ENCODE measurements at regions not wholly inside any gene's neighbourhood (a gene's known extent, or its start where the extent isn't known, plus 50 kb on each side); places are given as distances from the start of the nearest gene placed in this dataset.

GRCh38 chr3:139113993-139114375 is 69.3 kb upstream of the PRR23C start:
- TF ChIP-seq, protein P1, sequence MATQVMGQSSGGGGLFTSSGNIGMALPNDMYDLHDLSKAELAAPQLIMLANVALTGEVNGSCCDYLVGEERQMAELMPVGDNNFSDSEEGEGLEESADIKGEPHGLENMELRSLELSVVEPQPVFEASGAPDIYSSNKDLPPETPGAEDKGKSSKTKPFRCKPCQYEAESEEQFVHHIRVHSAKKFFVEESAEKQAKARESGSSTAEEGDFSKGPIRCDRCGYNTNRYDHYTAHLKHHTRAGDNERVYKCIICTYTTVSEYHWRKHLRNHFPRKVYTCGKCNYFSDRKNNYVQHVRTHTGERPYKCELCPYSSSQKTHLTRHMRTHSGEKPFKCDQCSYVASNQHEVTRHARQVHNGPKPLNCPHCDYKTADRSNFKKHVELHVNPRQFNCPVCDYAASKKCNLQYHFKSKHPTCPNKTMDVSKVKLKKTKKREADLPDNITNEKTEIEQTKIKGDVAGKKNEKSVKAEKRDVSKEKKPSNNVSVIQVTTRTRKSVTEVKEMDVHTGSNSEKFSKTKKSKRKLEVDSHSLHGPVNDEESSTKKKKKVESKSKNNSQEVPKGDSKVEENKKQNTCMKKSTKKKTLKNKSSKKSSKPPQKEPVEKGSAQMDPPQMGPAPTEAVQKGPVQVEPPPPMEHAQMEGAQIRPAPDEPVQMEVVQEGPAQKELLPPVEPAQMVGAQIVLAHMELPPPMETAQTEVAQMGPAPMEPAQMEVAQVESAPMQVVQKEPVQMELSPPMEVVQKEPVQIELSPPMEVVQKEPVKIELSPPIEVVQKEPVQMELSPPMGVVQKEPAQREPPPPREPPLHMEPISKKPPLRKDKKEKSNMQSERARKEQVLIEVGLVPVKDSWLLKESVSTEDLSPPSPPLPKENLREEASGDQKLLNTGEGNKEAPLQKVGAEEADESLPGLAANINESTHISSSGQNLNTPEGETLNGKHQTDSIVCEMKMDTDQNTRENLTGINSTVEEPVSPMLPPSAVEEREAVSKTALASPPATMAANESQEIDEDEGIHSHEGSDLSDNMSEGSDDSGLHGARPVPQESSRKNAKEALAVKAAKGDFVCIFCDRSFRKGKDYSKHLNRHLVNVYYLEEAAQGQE (IDR thresholded peaks at IDR 0.05; ENCODE audit: insufficient read depth in 1 of 2, low read depth in 2 of 2, low read length in 2 of 2), result no peak
- TF ChIP-seq TAF1 (IDR thresholded peaks at IDR 0.05; ENCODE audit: borderline replicate concordance, insufficient read depth, low read length) (no peak), SIN3A (IDR thresholded peaks at IDR 0.05; ENCODE audit: borderline replicate concordance, insufficient read depth, low read length) (no peak), FOXP2 (optimal IDR thresholded peaks at IDR 0.05; ENCODE audit: borderline replicate concordance, extremely low read depth, extremely low read length, insufficient read depth) (no peak), POLR2AphosphoS5 (IDR thresholded peaks at IDR 0.05; ENCODE audit: low read depth, low read length) (no peak)

DNA sequence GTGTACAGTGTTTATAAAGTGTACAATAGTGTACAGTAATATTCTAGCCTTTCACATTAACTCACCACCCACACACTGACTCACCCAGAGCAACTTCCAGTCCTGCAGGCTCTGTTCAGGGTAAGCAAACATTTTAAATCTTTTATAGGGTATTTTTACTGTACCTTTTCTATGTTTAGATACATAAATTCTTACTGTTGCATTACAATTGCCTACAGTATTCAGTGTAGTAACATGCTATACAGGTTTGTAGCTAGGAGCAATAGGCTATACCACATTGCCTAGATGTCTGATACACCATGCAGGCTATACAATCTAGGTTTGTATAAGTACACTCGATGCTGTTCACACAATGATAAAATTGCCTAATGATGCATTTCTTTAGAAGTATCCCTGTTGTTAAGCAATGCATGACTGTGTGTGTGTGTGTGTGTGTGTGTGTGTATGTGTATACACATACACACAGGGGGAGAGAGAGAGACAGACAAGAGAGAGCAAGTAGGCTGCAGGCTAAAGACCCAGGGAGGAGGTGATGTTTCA is 72.5 kb upstream of the PRR23C start:
- TF ChIP-seq, protein P1 (IDR thresholded peaks at IDR 0.05; ENCODE audit: insufficient read depth in 1 of 2, low read depth in 2 of 2, low read length in 2 of 2), result no peak
- TF ChIP-seq FOXP2 (optimal IDR thresholded peaks at IDR 0.05; ENCODE audit: borderline replicate concordance, extremely low read depth, extremely low read length, insufficient read depth) (no peak), TAF1 (IDR thresholded peaks at IDR 0.05; ENCODE audit: borderline replicate concordance, insufficient read depth, low read length) (no peak), POLR2AphosphoS5 (IDR thresholded peaks at IDR 0.05; ENCODE audit: low read depth, low read length) (no peak), SIN3A (IDR thresholded peaks at IDR 0.05; ENCODE audit: borderline replicate concordance, insufficient read depth, low read length) (no peak)

DNA sequence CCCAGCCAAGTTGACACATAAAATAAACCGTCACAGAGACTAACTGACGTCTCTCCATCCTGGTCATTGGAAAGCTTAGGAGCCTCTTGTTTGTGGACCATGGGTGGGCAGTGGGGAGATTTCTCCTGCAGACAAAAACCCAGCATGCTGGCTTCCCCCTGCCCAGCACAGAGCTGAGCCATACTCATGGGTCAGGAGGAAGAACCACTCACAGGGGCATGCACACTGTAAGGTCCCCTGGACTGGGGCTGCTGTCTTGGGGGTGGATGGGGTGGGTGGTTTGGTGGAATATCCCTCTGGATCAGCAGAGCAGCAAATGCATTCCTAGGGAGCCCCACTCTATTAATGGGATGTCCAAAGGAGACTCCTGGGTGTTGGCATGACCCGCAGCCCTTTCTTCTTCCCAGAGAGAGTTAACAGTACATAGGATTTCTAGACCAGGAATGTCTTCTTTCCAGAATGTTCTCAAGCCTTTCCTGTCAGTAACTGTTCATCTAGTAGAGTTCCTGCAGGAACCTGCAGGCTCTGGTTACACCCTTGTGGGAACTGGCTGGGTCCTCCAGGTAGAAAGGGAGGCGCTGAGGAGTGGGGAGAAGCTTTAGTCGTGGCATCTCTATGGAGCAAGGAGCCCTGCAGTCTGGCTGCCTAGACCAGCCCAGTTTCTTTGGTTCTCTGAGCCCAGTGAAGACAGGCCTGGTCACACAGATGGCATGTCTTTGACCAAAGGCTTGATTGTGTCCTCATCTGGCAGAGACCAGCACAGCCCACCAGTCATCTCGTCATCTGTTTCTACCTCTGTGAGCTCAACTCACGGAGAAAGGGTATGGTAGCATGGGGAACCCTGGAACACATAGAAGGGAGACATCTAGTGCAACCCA is 73.4 kb upstream of the PRR23C start:
- TF ChIP-seq, protein P1 (IDR thresholded peaks at IDR 0.05; ENCODE audit: insufficient read depth in 1 of 2, low read depth in 2 of 2, low read length in 2 of 2), result no peak
- TF ChIP-seq FOXP2 (optimal IDR thresholded peaks at IDR 0.05; ENCODE audit: borderline replicate concordance, extremely low read depth, extremely low read length, insufficient read depth) (no peak), POLR2AphosphoS5 (IDR thresholded peaks at IDR 0.05; ENCODE audit: low read depth, low read length) (no peak), SIN3A (IDR thresholded peaks at IDR 0.05; ENCODE audit: borderline replicate concordance, insufficient read depth, low read length) (no peak), TAF1 (IDR thresholded peaks at IDR 0.05; ENCODE audit: borderline replicate concordance, insufficient read depth, low read length) (no peak)

GRCh38 chr3:139118835-139119234 is 74.1 kb upstream of the PRR23C start:
- TF ChIP-seq, protein P1 (IDR thresholded peaks at IDR 0.05; ENCODE audit: insufficient read depth in 1 of 2, low read depth in 2 of 2, low read length in 2 of 2), result no peak
- TF ChIP-seq SIN3A (IDR thresholded peaks at IDR 0.05; ENCODE audit: borderline replicate concordance, insufficient read depth, low read length) (no peak), FOXP2 (optimal IDR thresholded peaks at IDR 0.05; ENCODE audit: borderline replicate concordance, extremely low read depth, extremely low read length, insufficient read depth) (no peak), POLR2AphosphoS5 (IDR thresholded peaks at IDR 0.05; ENCODE audit: low read depth, low read length) (no peak), TAF1 (IDR thresholded peaks at IDR 0.05; ENCODE audit: borderline replicate concordance, insufficient read depth, low read length) (no peak)
